ENCODE measurements at regions not wholly inside any gene's neighbourhood (a gene's known extent, or its start where the extent isn't known, plus 50 kb on each side); places are given as distances from the start of the nearest gene placed in this dataset.
A peak's percentile ranks its signal among the peaks of the same experiment; 100 is the strongest.

DNA sequence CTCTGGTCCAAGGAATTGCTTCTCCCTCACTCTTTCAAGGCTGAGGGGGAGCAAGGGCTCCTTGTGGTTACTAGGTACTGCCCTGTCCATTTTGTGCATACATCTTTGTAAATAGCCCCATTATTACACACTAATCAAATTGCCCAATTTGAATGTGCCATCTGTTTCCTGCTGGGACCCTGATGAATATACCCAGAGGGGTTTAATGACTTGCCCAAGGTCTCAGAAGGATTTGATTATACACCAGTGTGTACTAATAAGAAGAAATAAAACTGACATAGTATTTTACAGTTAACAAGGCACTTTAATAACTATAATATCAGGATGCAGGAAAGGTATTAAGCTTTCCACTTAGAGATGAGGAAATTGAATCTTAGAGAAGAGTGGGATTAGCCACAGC is 64.6 kb upstream of the PTPRJ start:
- Histone ChIP-seq H3K4me2 (replicated peaks; ENCODE audit: low read depth, low read length, poor library complexity, severe bottlenecking) (peak overlapping the region; percentile 51), H3K36me3 (replicated peaks in 1 of 2; ENCODE audit: control extremely low read depth in 1 of 2, control insufficient read depth in 1 of 2, extremely low read depth in 1 of 2, insufficient read depth in 2 of 2, low read length in 1 of 2) (no peaks in the 10 kb centered on the region), H3K4me1 (ENCODE audit: control insufficient read depth in 2 of 2, insufficient read depth in 2 of 2, low read length in 2 of 2) (peaks cover 72 to 78% of the 10 kb centered on the region in 2 donors), H3K9ac (ENCODE audit: low read length) (no peak overlapping the region), H3K9me3 (ENCODE audit: control extremely low read depth in 1 of 3, control insufficient read depth in 2 of 3, insufficient read depth in 1 of 3, low read length in 2 of 3) (no peaks in the 10 kb centered on the region), H4K20me1 (ENCODE audit: control insufficient read depth, insufficient read depth, low read length, poor library complexity, severe bottlenecking) (no peaks in the 10 kb centered on the region), H3K27ac (ENCODE audit: low read length in 2 of 2) (peak overlapping the region; percentile 26 to 93), H3K27me3 (replicated peaks in 1 of 4; ENCODE audit: control extremely low read depth in 1 of 4, control insufficient read depth in 3 of 4, insufficient read depth in 4 of 4, low read length in 3 of 4) (no peaks in the 10 kb centered on the region), H3K79me2 (ENCODE audit: control insufficient read depth, insufficient read depth, low read length) (no peaks in the 10 kb centered on the region), H3K4me3 (ENCODE audit: control extremely low read depth in 1 of 5, extremely low read depth in 1 of 5, insufficient read depth in 1 of 5, low read depth in 2 of 5, low read length in 4 of 5) (peak overlapping the region in 1 of 5 experiments; percentile 24), H2AFZ (ENCODE audit: insufficient read depth, low read depth, low read length, poor library complexity, severe bottlenecking) (peak overlapping the region; percentile 51)
- Mint-ChIP-seq H3K4me1 (peaks cover 81% of the 10 kb centered on the region), H3K9me3 (ENCODE audit: insufficient read depth) (no peaks in the 10 kb centered on the region), H3K27ac (peak overlapping the region; percentile 98), H3K27me3 (no peaks in the 10 kb centered on the region), H3K4me3 (peak overlapping the region; percentile 52)
- CTCF ChIA-PET, result interaction anchor here (0.9 to 1.5 kb wide), 3 partner anchors 9 to 62 kb away, joined by 3 to 6 read pairs (median 3); no protein-coding TSS in a partner anchor
- POLR2A ChIA-PET, result interaction anchor here (0.6 to 1.1 kb wide), 2 partner anchors 34 to 45 kb away, joined by 3 to 4 read pairs; no protein-coding TSS in a partner anchor
- TF ChIP-seq, protein P1, sequence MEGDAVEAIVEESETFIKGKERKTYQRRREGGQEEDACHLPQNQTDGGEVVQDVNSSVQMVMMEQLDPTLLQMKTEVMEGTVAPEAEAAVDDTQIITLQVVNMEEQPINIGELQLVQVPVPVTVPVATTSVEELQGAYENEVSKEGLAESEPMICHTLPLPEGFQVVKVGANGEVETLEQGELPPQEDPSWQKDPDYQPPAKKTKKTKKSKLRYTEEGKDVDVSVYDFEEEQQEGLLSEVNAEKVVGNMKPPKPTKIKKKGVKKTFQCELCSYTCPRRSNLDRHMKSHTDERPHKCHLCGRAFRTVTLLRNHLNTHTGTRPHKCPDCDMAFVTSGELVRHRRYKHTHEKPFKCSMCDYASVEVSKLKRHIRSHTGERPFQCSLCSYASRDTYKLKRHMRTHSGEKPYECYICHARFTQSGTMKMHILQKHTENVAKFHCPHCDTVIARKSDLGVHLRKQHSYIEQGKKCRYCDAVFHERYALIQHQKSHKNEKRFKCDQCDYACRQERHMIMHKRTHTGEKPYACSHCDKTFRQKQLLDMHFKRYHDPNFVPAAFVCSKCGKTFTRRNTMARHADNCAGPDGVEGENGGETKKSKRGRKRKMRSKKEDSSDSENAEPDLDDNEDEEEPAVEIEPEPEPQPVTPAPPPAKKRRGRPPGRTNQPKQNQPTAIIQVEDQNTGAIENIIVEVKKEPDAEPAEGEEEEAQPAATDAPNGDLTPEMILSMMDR (IDR thresholded peaks at IDR 0.05), result no peak
- no peak for TF ChIP-seq EZH2 (IDR thresholded peaks at IDR 0.05; ENCODE audit: borderline replicate concordance, insufficient read depth, low read depth, low read length, poor library complexity, severe bottlenecking)
- intact Hi-C loops (cut with micrococcal nuclease), result no loop called here
- ATAC-seq (ENCODE audit: low read depth), result no peak
- no peak for DNase-seq

GRCh38 chr11:47915374-47915773 is 65.0 kb upstream of the PTPRJ start:
- H3K27me3 ChIP-seq (replicated peaks in 1 of 4; ENCODE audit: control extremely low read depth in 1 of 4, control insufficient read depth in 3 of 4, insufficient read depth in 4 of 4, low read length in 3 of 4), result no peaks in the 10 kb centered on the region
- intact Hi-C loops (cut with micrococcal nuclease), result no loop called here
- H3K4me3 ChIP-seq (ENCODE audit: control extremely low read depth in 1 of 5, extremely low read depth in 1 of 5, insufficient read depth in 1 of 5, low read depth in 2 of 5, low read length in 4 of 5), result peak overlapping the region in 1 of 5 experiments; percentile 24
- H3K9me3 ChIP-seq (ENCODE audit: control extremely low read depth in 1 of 3, control insufficient read depth in 2 of 3, insufficient read depth in 1 of 3, low read length in 2 of 3), result no peaks in the 10 kb centered on the region
- H3K4me1 Mint-ChIP-seq, result peaks cover 77% of the 10 kb centered on the region
- H4K20me1 ChIP-seq (ENCODE audit: control insufficient read depth, insufficient read depth, low read length, poor library complexity, severe bottlenecking), result no peaks in the 10 kb centered on the region
- TF ChIP-seq, protein P1 (IDR thresholded peaks at IDR 0.05), result no peak
- no peak for TF ChIP-seq EZH2 (IDR thresholded peaks at IDR 0.05; ENCODE audit: borderline replicate concordance, insufficient read depth, low read depth, low read length, poor library complexity, severe bottlenecking)
- DNase-seq, result peak; percentile 31
- WGBS (ENCODE audit: insufficient coverage), result 9% methylated on average over 4 of the region's 9 CpGs
- H3K27ac Mint-ChIP-seq, result peak overlapping the region; percentile 98
- peak overlapping the region; percentile 51 for H3K4me2 ChIP-seq (replicated peaks; ENCODE audit: low read depth, low read length, poor library complexity, severe bottlenecking)
- no peaks in the 10 kb centered on the region for H3K79me2 ChIP-seq (ENCODE audit: control insufficient read depth, insufficient read depth, low read length)
- peaks cover 68 to 74% of the 10 kb centered on the region in 2 donors for H3K4me1 ChIP-seq (ENCODE audit: control insufficient read depth in 2 of 2, insufficient read depth in 2 of 2, low read length in 2 of 2)
- POLR2A ChIA-PET, result interaction anchor here (0.6 kb wide), 1 partner anchor 46 kb away, joined by 4 read pairs; no protein-coding TSS in a partner anchor
- H3K9ac ChIP-seq (ENCODE audit: low read length), result no peak overlapping the region
- H3K4me3 Mint-ChIP-seq, result peak overlapping the region; percentile 52
- H2AFZ ChIP-seq (ENCODE audit: insufficient read depth, low read depth, low read length, poor library complexity, severe bottlenecking), result peak overlapping the region; percentile 51
- H3K36me3 ChIP-seq (replicated peaks in 1 of 2; ENCODE audit: control extremely low read depth in 1 of 2, control insufficient read depth in 1 of 2, extremely low read depth in 1 of 2, insufficient read depth in 2 of 2, low read length in 1 of 2), result no peaks in the 10 kb centered on the region
- CTCF ChIA-PET, result interaction anchor here (1.1 to 1.5 kb wide), 2 partner anchors 9 to 62 kb away, joined by 3 to 6 read pairs; no protein-coding TSS in a partner anchor
- H3K27me3 Mint-ChIP-seq, result no peaks in the 10 kb centered on the region
- ATAC-seq (ENCODE audit: low read depth), result no peak
- H3K9me3 Mint-ChIP-seq (ENCODE audit: insufficient read depth), result no peaks in the 10 kb centered on the region
- peak overlapping the region; percentile 10 to 26 for H3K27ac ChIP-seq (ENCODE audit: low read length in 2 of 2)

Data from B cell (primary cell).